Colonic mucosa (tissue), 4 donors: ENCODE measurements at regions not wholly inside any gene's neighbourhood (a gene's known extent, or its start where the extent isn't known, plus 50 kb on each side); places are given as distances from the start of the nearest gene placed in this dataset.

Experiments
- DNase-seq: peaks from one replicate; pipeline ENCODE4 v3.0.0-alpha.2; 2020
- H3K27ac ChIP-seq: fragments of 200-600 bp; one replicate; pipeline ENCODE4 v1.8.0; 2021
- H3K27me3 ChIP-seq: fragments of 200-600 bp; one replicate; pipeline ENCODE4 v1.8.0; 2021
- H3K36me3 ChIP-seq: fragments of 200-600 bp; one replicate; pipeline ENCODE4 v1.8.0; 2021
- H3K4me1 ChIP-seq: fragments of 200-600 bp; one replicate; pipeline ENCODE4 v1.8.0; 2021; ENCODE audit warnings: mild to moderate bottlenecking
- H3K4me3 ChIP-seq: fragments of 200-600 bp; one replicate; pipeline ENCODE4 v1.8.0; 2021
- H3K9ac ChIP-seq, 2 donors: one replicate each; pipeline ENCODE4 v1.7.0; 2013; ENCODE audit warnings: control low read depth in 2 of 2, low read depth in 2 of 2, low read length in 2 of 2
- H3K9me3 ChIP-seq: fragments of 200-600 bp; one replicate; pipeline ENCODE4 v1.8.0; 2021
- intact Hi-C: fragments of 100-400 bp; cut with DNase I; formaldehyde crosslinking; loops from one replicate; pipeline ENCODE4 v1.14.1; 2022
- TF ChIP-seq, protein P1 (sequence below): fragments of 200-600 bp; IDR thresholded peaks from one replicate; pipeline ENCODE4 v1.8.0; 2022; ENCODE audit warnings: antibody characterized with exemption, mild to moderate bottlenecking
- donor health status: healthy.
- donor health status: DM: no; HTN: no; CAD: no.
- donor health status: DM: no; HTN: no; CAD: no.

DNA sequence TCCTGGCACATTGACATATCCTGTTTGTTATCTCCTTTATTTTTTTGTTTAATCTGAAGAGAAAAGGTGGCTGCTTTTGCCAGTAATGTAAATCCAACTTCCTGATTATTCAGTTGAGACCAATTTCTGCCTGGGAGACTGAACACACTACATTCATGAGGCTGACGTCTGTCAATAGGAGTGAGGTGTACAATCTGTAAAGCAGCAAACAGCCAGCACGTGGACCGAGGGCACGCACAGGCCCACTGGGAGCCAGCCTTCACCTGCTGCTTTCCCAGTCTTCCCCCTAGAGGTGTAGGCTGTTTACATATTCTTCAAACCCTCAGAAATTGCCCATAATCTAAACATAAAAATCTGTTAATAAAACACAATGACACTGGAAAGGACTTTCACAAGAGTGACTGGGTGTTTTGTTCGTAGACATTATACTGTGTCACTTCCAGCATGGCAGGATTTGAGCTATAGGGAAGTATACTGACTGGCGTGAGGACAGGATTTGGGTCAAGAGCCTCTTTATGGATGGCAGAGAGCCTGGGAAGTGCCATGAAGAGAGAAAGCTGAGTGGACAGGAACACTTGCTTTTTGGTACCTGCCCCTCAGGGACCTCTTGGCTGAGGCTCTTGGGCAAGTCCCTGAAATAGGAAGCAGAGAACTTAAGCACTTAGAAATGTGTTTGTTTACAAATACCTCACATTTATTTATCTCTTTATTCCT lies 552.9 kb upstream of the CAMK1G start:
- H3K27ac ChIP-seq = peak overlapping the region; percentile 45

DNA sequence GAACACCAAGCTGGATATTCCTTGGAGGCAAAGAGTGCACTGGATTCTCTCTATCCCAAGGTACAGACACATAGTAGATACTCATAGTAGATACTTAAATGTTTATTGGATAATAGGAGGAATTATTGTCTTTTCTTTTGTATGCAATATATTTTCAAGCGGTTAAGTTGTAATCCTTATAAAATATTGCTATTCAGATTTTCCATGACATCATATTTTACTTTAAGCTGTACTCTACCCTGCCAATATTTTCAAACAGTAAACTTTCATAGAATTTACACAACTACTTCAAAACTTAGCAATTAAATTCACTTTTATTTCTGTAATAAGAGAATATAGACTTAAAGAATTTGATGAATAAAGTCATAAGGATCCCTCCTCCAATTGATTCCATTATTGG lies 546.5 kb upstream of the CAMK1G start:
- no peak for DNase-seq
- TF ChIP-seq, protein P1, sequence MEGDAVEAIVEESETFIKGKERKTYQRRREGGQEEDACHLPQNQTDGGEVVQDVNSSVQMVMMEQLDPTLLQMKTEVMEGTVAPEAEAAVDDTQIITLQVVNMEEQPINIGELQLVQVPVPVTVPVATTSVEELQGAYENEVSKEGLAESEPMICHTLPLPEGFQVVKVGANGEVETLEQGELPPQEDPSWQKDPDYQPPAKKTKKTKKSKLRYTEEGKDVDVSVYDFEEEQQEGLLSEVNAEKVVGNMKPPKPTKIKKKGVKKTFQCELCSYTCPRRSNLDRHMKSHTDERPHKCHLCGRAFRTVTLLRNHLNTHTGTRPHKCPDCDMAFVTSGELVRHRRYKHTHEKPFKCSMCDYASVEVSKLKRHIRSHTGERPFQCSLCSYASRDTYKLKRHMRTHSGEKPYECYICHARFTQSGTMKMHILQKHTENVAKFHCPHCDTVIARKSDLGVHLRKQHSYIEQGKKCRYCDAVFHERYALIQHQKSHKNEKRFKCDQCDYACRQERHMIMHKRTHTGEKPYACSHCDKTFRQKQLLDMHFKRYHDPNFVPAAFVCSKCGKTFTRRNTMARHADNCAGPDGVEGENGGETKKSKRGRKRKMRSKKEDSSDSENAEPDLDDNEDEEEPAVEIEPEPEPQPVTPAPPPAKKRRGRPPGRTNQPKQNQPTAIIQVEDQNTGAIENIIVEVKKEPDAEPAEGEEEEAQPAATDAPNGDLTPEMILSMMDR = no peak
- intact Hi-C loops = no loop called here
- Histone ChIP-seq H3K9ac (no peak overlapping the region), H3K27me3 (no peaks in the 10 kb centered on the region), H3K4me3 (no peak overlapping the region), H3K4me1 (no peaks in the 10 kb centered on the region), H3K9me3 (no peaks in the 10 kb centered on the region), H3K27ac (no peak overlapping the region), H3K36me3 (no peaks in the 10 kb centered on the region)

More for the DNA sequence above, 552.9 kb upstream of the CAMK1G start:
- DNase-seq = peak; percentile 42
- TF ChIP-seq, protein P1 = no peak
- Histone ChIP-seq H3K9me3 (no peaks in the 10 kb centered on the region), H3K27me3 (no peaks in the 10 kb centered on the region), H3K4me3 (no peak overlapping the region), H3K4me1 (no peaks in the 10 kb centered on the region), H3K36me3 (no peaks in the 10 kb centered on the region), H3K9ac (no peak overlapping the region)
- intact Hi-C loops = no loop called here

DNA sequence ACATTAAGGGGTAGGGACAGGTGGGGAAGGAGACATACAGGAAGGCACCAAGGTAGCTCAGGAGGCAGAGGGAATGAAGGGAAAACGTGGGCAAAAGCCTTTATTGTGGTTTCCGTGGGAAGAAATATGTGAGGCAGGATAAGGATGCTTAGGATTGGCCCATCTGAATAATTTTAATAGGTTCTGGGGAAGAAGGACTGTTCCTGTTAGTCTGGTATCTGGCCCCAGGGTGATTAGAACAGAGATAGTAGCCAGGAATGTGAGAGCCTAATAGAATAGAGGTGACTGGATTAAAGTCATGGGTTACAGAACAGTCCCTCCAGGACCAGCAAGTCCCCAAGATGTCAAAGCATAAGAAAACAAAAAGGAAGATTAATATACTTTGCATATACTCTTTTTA lies 545.2 kb upstream of the CAMK1G start:
- intact Hi-C loops = no loop called here
- Histone ChIP-seq H3K4me3 (no peak overlapping the region), H3K36me3 (no peaks in the 10 kb centered on the region), H3K27ac (no peak overlapping the region), H3K9me3 (no peaks in the 10 kb centered on the region), H3K9ac (no peak overlapping the region), H3K27me3 (no peaks in the 10 kb centered on the region), H3K4me1 (no peaks in the 10 kb centered on the region)
- DNase-seq = no peak
- TF ChIP-seq, protein P1 = no peak

DNA sequence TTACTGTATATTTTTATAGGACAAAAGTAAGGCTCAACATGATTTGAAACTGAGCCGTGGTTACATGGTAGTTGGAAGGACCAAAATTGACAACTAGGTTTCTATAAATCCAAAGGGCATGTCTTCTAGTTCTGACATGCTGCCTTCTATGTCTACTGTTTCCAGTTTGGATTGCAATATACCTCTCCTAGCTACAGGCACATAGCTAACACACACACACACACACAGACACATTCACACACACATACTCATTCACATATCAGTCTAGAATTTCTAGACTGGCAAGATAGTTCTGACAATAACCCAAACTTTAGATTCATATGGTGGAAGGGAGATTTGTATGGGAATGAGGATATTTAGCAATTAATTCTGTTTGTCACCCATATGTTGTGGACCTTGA lies 544.8 kb upstream of the CAMK1G start:
- no peak overlapping the region for H3K27ac ChIP-seq
- no peak for DNase-seq
- no peaks in the 10 kb centered on the region for H3K36me3 ChIP-seq
- H3K4me3 ChIP-seq = no peak overlapping the region
- TF ChIP-seq, protein P1 = no peak
- no peaks in the 10 kb centered on the region for H3K27me3 ChIP-seq
- intact Hi-C loops = no loop called here
- no peak overlapping the region for H3K9ac ChIP-seq
- H3K4me1 ChIP-seq = no peaks in the 10 kb centered on the region
- H3K9me3 ChIP-seq = no peaks in the 10 kb centered on the region

DNA sequence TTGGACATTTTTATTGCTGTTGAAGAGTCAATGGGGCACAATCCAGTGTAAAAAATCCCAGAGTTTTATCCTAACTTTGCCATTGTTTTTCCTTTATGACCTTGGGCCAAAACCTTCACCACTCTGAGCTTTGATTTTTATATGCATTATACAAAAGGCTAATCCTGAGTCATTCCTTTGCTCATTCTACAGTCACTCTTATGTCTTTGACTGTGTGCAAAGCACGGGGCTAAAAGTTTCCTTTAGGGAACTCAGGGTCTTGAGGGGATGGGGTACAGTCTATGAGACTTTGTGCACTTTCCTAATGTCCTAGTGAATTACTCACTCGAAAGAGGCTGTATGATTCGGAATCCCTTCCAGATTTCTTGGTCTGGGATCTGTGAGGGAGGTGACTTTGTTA lies 543.2 kb upstream of the CAMK1G start:
- intact Hi-C loops = no loop called here
- no peak for DNase-seq
- no peak overlapping the region for H3K27ac ChIP-seq

More for the DNA sequence above, 543.2 kb upstream of the CAMK1G start:
- Histone ChIP-seq H3K4me3 (no peak overlapping the region), H3K4me1 (no peaks in the 10 kb centered on the region), H3K27me3 (no peaks in the 10 kb centered on the region), H3K36me3 (no peaks in the 10 kb centered on the region), H3K9ac (no peak overlapping the region), H3K9me3 (no peaks in the 10 kb centered on the region)
- TF ChIP-seq, protein P1 = no peak
